Calu3 (cell line): ENCODE measurements at regions not wholly inside any gene's neighbourhood (a gene's known extent, or its start where the extent isn't known, plus 50 kb on each side); places are given as distances from the start of the nearest gene placed in this dataset.

Experiments used
- BruUV-seq: library from RNA; stranded (reverse); fragments of 400-500 nt; replicated peaks from 2 replicates; lab custom pipeline; 2021; lab: Mats Ljungman, UMichigan
- CTCF ChIA-PET: fragments of 300-600 bp; sonication (Branson Sonifier 250); formaldehyde crosslinking; loops from one replicate; lab custom pipeline; 2022; ENCODE audit warnings: antibody characterized with exemption; lab: Charles Lee
- DNase-seq: peaks from one replicate; pipeline ENCODE4 v3.0.0; 2022
- H3K27ac Mint-ChIP-seq: one replicate; pipeline ENCODE4 v1.8.0; 2022; ENCODE audit warnings: mixed read lengths; ENCODE audit not compliant: unreplicated experiment
- H3K27me3 Mint-ChIP-seq: one replicate; pipeline ENCODE4 v1.8.0; 2022; ENCODE audit warnings: mixed read lengths; ENCODE audit not compliant: unreplicated experiment
- H3K36me3 Mint-ChIP-seq: one replicate; pipeline ENCODE4 v1.8.0; 2022; ENCODE audit warnings: mild to moderate bottlenecking, moderate library complexity, mixed read lengths; ENCODE audit not compliant: insufficient read depth, unreplicated experiment
- H3K4me1 Mint-ChIP-seq: one replicate; pipeline ENCODE4 v1.8.0; 2022; ENCODE audit warnings: mild to moderate bottlenecking, low read depth, mixed read lengths; ENCODE audit not compliant: unreplicated experiment
- H3K4me3 Mint-ChIP-seq: one replicate; pipeline ENCODE4 v1.8.0; 2022; ENCODE audit warnings: mild to moderate bottlenecking, low read depth, moderate library complexity, mixed read lengths; ENCODE audit not compliant: unreplicated experiment
- H3K9me3 Mint-ChIP-seq: one replicate; pipeline ENCODE4 v1.8.0; 2022; ENCODE audit warnings: low read depth, mixed read lengths; ENCODE audit not compliant: unreplicated experiment
- CTCF ChIP-seq: fragments of 200-600 bp; IDR thresholded peaks from one replicate; pipeline ENCODE4 v1.8.0; 2022; ENCODE audit warnings: antibody characterized with exemption; ENCODE audit not compliant: unreplicated experiment
- intact Hi-C: fragments of 100-400 bp; cut with micrococcal nuclease; formaldehyde crosslinking; loops from one replicate; pipeline ENCODE4 v1.10.0; 2022; ENCODE audit not compliant: unreplicated experiment

GRCh38 chrX:35149517-35149916 lies 206.9 kb downstream of the FAM47B start:
- H3K9me3 Mint-ChIP-seq, result no peaks in the 10 kb centered on the region
- H3K27me3 Mint-ChIP-seq, result no peaks in the 10 kb centered on the region
- intact Hi-C loops, result no loop called here
- BruUV-seq, result no TSS peak
- TF ChIP-seq CTCF, result no peak
- no peak overlapping the region for H3K4me3 Mint-ChIP-seq
- CTCF ChIA-PET, result no interaction called here
- no peaks in the 10 kb centered on the region for H3K4me1 Mint-ChIP-seq
- no peak overlapping the region for H3K27ac Mint-ChIP-seq
- DNase-seq, result no peak
- H3K36me3 Mint-ChIP-seq, result no peaks in the 10 kb centered on the region

- no peaks in the 10 kb centered on the region for H3K27me3 Mint-ChIP-seq
- no peak for DNase-seq
- H3K4me1 Mint-ChIP-seq, result no peaks in the 10 kb centered on the region
- H3K4me3 Mint-ChIP-seq, result no peak overlapping the region
- no peak overlapping the region for H3K27ac Mint-ChIP-seq
- no peaks in the 10 kb centered on the region for H3K36me3 Mint-ChIP-seq
- TF ChIP-seq CTCF, result no peak
- no peaks in the 10 kb centered on the region for H3K9me3 Mint-ChIP-seq
- CTCF ChIA-PET, result interaction anchor here (1.2 kb wide), 1 partner anchor 10 kb away, joined by 3 read pairs; no protein-coding TSS in a partner anchor
- intact Hi-C loops, result no loop called here
- no TSS peak for BruUV-seq
Measured at GRCh38 chrX:35150052-35150451, 207.5 kb downstream of the FAM47B start.

- no peak for TF ChIP-seq CTCF
- Mint-ChIP-seq H3K27ac (no peak overlapping the region), H3K36me3 (no peaks in the 10 kb centered on the region), H3K9me3 (no peaks in the 10 kb centered on the region), H3K4me3 (no peak overlapping the region), H3K27me3 (no peaks in the 10 kb centered on the region), H3K4me1 (no peaks in the 10 kb centered on the region)
- DNase-seq, result no peak
- no TSS peak for BruUV-seq
- CTCF ChIA-PET, result interaction anchor here (1.2 kb wide), 1 partner anchor 9 kb away, joined by 3 read pairs; no protein-coding TSS in a partner anchor
- intact Hi-C loops, result no loop called here
Measured at GRCh38 chrX:35150642-35151239, 208.1 kb downstream of the FAM47B start.

- no peak for TF ChIP-seq CTCF
- no peaks in the 10 kb centered on the region for H3K4me1 Mint-ChIP-seq
- intact Hi-C loops, result no loop called here
- no TSS peak for BruUV-seq
- no peak for DNase-seq
- H3K36me3 Mint-ChIP-seq, result no peaks in the 10 kb centered on the region
- H3K9me3 Mint-ChIP-seq, result no peaks in the 10 kb centered on the region
- H3K27me3 Mint-ChIP-seq, result no peaks in the 10 kb centered on the region
- H3K4me3 Mint-ChIP-seq, result no peak overlapping the region
- CTCF ChIA-PET, result no interaction called here
- no peak overlapping the region for H3K27ac Mint-ChIP-seq
Measured at GRCh38 chrX:35166023-35166422, 223.4 kb downstream of the FAM47B start.
